ENCODE measurements at regions not wholly inside any gene's neighbourhood (a gene's known extent, or its start where the extent isn't known, plus 50 kb on each side); places are given as distances from the start of the nearest gene placed in this dataset.
"Not testable (repeated sequence)": the region's sequence is repeated elsewhere in the genome, so short reads cannot be mapped to it uniquely, and the experiment has no call there.

- DNase-seq, result no peak
Observed at GRCh38 chr7:155953781-155954549, 141.7 kb upstream of the SHH start.

- no peak for DNase-seq
Observed at GRCh38 chr7:155953501-155953778, 141.2 kb upstream of the SHH start.

DNA sequence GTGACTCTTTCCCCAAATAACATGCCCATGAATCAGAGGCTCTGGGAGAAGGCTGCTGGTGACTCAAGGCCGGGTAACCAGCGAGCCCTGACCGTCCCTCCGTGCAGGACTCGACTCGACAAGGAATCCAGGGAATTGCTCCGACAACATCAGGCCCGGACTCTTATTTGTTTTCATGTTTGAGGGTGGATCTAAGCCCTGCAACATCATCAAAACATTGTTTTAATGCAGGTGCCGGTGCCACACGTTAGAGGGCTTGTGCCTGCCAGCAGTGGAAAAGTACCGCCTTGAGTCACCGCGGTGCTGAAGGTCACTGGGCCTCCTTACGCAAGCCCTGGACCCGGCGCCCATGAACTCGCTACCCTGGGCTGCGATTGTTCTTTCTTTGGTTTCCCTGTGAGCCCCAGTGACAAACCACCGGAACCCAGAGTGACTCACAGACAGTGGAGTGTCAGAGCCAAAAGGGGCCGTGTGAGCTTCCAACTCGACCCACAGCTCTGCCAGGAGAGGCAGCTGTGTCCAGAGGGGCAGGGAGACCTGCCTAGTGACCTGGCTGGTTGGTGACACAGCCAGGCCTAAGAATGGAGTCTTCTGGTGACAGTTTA, 139.4 kb upstream of the SHH start:
- DNase-seq, result no peak

GRCh38 chr7:155950898-155951553, 138.8 kb upstream of the SHH start:
- DNase-seq, result no peak

DNA sequence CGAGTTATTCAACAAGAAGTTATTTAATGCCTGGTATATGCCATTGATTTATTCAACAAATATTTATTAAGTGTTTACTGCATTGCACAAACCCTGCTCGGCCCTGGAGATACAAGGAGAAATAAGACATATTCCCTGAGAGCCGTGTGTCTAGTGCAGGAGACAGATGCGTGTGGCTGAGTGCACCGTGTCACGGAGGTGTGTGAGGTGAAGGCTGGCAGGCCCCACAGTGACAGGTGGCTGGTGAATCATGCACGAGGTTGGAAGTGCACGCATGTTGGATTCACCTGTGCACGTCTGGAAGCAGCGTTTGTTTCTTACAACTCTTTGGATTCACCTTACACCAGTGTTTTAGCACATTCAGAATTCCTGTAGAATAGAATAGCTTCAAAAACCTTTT, 136.6 kb upstream of the SHH start:
- DNase-seq, result no peak

DNA sequence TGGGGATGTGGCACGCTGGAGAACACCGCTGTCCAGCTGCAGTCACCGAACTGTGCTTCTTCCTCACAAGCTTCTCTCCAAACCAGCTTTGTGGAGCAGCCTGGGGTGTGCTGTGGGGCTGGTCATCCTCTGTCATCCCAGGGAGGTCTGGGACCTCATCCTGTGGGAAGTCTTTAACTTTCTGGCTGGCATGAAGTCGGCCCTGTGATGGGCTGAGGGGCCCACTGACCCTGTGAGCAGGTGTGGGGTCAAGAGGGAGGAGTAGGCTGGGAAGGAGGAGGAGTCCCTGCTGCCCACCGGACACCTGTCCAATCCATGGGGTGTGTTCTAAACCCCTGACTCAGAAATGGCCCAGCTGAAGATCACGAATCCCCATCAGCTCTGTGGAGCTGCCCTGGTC, 136.2 kb upstream of the SHH start:
- no peak for DNase-seq

DNA sequence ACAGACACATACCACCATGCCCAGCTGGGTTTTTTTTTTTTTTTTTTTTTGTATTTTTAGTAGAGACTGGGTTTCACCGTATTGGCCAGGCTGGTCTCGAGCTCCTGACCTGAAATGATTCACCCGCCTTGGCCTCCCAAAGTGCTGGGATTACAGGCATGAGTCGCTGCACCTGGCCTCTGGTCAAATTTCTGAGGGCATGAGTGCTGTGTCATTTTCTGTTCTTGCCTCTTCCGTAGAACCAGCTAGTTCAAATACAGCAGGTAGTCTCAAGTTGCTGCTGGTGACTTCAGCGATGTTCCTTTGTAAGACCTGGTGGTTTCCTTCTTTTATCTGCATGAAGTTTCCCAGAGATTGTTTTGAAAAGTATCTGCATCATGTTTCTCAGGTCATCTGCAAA, 134.8 kb upstream of the SHH start:
- DNase-seq, result no peak

DNA sequence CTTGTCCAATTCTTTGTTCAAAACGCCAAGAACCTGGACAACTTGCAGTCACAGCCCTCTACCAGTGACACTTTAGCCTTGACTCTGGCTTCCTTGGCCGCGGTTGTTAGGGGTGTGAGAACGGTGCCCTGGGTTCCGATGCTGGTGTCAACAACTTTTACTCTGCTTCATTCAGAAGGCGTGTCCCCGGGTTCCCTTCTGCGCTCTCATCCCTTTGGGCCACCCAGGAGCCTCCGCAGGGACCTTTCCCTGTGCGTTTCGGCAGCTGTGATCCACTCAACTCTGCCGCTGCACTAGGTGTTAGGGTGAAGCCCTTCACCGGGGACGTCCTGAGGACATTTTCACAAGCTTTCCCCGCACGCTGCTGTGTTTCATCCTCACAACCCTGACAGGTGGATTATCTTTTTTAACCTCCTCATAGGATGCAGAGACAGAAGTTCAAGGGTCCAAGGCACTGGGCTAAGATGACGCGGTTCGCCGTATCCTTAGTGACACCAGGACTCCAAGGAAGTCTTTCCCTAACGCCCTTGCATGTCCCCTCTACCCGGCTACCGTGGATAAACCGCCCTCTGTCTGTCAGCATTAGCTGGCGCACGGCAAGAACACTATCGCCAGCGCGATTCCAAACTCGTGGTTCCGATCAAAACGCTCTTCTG, 133.5 kb upstream of the SHH start:
- no peak for DNase-seq

- DNase-seq, result no peak
Observed at GRCh38 chr7:155944901-155945300, 132.6 kb upstream of the SHH start.

DNA sequence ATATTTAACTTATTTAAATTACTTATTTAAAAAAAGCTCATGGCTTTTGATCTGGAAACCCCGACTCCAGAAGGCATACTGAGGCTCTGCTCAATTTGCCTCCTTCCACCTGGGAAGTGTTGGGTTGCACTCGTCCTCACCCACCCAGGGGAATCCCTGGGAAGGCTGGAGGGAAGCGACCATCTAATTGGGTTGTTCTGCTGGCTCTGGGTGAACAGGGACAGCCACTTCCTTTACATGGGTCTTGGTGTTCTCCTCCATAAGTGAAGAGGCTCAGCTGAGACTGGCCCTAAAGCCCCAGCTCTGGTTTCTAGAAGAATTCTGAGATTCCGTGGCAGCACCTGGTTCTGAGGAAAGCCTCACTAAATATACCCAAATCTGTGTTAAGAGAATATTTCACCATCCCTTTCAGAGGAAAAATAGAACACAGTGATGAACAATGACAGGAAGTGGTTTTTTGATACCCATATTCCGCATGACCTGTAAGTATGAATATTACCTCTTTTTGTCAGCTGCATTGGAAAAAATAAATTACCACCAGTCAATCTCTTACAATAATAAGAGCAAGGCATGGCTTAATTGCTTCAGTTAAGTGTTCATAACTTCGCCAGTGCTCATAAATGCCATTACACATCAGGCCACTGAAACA, 131.1 kb upstream of the SHH start:
- DNase-seq, result no peak

- DNase-seq, result no peak
Observed at GRCh38 chr7:155942226-155942950, 130.1 kb upstream of the SHH start.

GRCh38 chr7:155941688-155942087, 129.4 kb upstream of the SHH start:
- no peak for DNase-seq

DNA sequence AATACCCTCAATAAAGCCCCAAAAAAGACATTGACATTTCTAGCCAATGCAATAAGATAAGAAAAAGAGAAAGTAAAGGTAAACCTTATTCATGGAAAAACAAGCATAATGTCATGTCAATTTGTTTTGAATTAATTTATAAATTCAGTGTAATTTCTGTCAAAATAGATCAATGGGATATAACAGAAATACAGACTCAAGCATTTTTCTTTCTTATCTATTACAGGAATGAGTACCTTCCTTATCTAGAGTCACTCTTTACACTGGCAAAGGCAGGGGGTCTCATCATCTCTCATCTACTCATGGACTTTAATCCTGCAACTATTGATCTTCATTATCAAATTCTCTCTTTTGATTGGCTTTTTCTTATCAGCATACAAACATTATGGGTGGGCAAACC, 127.1 kb upstream of the SHH start:
- DNase-seq, result no peak

GRCh38 chr7:155938129-155938528, 125.9 kb upstream of the SHH start:
- DNase-seq, result no peak

- no peak for DNase-seq
Observed at GRCh38 chr7:155935726-155936125, 123.5 kb upstream of the SHH start.

- no peak for DNase-seq
Observed at GRCh38 chr7:155935005-155935557, 122.8 kb upstream of the SHH start.

DNA sequence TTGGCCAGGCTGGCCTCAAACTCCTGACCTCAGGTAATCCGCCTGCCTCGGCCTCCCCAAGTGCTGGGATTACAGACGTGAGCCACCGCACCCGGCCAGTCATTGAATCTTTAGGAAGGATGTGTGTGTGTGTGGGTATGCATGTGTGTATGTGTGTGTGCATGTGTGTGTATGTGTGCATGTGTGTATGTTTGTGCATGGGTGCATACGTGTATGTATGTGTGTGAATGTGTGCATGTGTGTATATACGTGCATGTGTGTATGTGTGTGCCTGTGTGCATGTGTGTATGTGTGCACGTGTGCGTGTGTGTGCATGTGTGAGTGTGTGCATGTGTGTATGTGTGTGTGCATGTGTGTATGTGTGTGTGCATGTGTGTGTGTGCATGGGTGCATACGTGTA, 120.1 kb upstream of the SHH start:
- DNase-seq, result not testable (repeated sequence)

- DNase-seq, result no peak
Observed at GRCh38 chr7:155931396-155932085, 119.3 kb upstream of the SHH start.

DNA sequence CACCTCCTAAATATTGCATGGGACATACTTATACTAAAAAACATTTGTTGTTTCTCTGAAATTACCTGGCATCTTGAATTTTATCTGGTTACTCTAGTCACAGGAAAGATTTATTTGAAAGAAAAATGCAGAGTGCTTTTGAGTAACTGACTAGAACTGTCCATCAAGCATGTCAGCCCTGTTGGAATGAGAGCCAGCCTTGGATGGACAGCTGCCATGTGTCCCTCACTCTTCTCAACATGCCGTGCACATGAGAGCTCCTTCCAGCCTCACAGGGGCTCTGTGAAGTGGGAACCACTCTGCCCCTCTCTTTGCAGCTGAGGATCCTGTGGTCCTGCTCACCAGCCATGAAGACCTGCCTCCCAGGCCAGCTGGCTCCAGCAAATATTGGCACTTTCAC, 118.3 kb upstream of the SHH start:
- no peak for DNase-seq

DNA sequence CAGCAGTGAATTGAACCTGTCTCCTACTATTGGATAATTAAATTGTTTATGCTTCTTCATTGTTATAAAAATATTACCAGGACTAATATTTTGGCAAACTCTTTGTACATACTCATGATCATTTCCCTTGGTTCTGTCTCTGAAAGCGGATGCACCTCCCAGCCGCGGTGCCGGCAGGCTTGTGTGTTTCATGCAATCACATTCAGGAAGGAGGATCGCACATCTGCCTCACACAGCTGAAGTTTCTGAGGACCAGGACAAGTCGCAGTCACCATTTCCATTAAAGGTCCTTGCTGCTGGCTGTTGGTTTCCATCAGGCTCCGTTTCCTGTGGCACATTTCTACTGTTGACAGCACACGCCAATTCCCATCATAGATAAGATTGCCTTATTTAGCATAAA, 117.8 kb upstream of the SHH start:
- no peak for DNase-seq

DNA sequence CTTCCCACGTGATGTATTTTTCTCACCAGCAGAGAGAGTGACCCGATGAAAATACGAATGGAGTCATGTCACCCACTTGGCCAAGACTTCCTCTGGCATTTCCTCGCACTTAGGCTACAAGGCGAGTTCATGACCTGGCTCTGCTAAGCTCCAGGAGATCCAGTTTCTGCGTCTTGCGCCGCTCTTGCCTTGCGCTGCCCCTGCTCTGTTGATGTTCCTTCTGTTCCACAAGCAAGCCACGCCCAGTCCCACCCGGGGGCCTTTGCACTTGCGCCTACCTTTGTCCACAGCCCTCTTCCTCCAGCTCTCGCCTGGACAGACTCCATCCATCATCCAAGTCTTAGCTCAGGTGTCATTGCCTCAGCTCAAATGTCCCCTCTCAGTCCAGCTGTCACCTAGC, 116.3 kb upstream of the SHH start:
- DNase-seq, result no peak

DNA sequence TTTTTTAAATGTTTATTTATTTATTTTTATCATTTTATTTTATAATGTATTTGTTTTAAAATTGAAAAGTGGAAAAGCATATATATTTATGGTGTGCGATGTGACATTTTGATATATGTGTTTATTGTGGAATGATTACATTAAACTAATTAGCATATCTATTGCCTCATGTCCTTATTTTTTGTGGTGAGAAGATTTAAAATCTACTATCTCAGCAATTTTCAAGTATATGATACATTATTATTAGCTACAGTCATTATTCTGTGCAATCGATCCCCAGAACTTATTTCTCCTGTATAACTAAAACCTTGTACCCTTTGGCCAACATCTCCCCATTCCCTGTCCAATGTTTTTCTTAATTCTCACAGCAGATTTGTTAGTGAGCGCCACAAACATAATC, 115.6 kb upstream of the SHH start:
- no peak for DNase-seq

Data from GDM1 (cell line).